COLO668 (cell line): ENCODE measurements at regions not wholly inside any gene's neighbourhood (a gene's known extent, or its start where the extent isn't known, plus 50 kb on each side); places are given as distances from the start of the nearest gene placed in this dataset.
"Not testable (repeated sequence)": the region's sequence is repeated elsewhere in the genome, so short reads cannot be mapped to it uniquely, and the experiment has no call there.

Source experiments
- DNase-seq: peaks from one replicate; lab custom pipeline; 2025; ENCODE audit not compliant: unreplicated experiment; lab: John Stamatoyannopoulos, UW

- DNase-seq: no peak
Observed at GRCh38 chr15:35980719-35981118, 434.8 kb upstream of the DPH6 start.

- no peak for DNase-seq
Observed at GRCh38 chr15:35986191-35986721, 440.3 kb upstream of the DPH6 start.

GRCh38 chr15:35987056-35987455 lies 441.1 kb upstream of the DPH6 start:
- DNase-seq: no peak

DNA sequence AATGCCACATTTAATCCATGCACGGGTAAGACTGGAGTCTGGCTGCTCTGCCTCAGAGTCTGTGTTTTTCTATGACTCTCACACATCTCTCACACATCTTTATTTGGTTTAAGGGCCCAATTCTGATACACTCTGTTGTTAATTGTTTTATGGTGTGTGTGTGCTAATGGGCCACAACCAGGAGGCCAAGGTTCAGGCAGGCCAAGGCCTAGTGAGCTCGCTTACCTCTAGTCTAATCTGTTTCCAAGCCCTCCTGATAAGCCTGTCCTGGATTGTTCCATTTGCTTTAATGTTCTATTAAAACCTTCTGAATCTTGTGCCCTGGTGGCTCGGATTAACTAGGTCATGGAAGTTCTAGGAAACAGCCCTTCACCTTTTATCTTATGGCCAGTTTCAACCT lies 445.4 kb upstream of the DPH6 start:
- DNase-seq: no peak

- no peak for DNase-seq
Observed at GRCh38 chr15:35992791-35993190, 446.8 kb upstream of the DPH6 start.

- DNase-seq: no peak
Observed at GRCh38 chr15:35993196-35993595, 447.2 kb upstream of the DPH6 start.

DNA sequence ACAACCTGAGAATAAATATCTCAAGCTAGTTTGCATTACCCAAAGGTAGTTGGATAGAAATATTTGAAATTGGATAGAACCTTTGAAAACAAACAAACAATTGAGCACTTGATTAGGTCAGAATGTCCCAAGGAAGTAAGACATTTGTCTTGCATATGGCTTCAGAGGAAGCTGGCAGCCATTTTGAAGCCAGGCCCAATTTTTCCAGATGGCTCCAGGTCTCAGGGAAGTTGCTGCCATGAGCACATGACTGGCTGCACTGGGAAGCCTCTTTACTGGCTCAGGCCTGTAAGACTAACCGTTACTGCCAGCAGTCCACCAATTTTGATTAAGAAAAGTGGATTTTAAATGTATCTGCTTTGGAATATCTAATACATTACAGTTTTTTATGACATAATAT lies 448.9 kb upstream of the DPH6 start:
- DNase-seq: no peak

GRCh38 chr15:35998663-35999602 lies 453.0 kb upstream of the DPH6 start:
- DNase-seq: no peak

GRCh38 chr15:36004891-36005490 lies 459.0 kb upstream of the DPH6 start:
- DNase-seq: no peak

DNA sequence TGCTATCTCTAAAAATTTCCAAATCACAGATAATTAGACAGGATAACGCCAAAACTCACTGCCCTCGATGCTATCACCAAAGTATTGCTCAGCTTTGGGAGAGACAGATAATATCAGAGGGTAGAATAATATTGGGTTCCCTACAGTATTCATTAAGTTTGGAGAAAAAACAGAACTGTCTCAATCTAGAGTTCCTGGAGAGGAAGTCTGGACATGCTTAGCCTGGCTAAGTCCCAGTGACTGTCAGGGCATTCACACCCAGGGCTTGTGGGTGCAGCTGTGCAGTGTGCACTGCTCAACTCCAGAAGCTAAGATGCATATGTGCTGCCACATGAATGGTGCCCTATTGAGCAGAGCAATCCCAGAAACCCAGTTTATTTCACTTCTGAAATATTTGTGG lies 459.6 kb upstream of the DPH6 start:
- DNase-seq: no peak

DNA sequence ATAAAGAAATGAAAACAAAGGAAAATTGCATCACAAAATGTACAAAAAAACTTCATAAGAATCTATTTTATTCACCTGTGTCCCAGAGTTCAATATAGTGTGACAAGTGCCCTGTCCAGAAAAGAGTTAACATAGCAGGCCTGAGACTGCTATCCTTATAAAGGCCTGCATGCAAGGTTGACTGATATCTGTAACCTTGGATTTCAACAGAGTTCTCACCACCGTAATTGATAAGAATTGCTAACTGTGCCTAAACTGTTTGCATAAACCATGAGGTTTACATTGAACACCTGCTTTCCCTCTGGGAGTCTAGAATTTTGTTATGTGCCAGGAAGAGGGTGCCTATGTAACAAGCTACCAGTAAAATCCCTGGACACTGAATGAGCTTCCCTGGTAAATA lies 461.7 kb upstream of the DPH6 start:
- no peak for DNase-seq

DNA sequence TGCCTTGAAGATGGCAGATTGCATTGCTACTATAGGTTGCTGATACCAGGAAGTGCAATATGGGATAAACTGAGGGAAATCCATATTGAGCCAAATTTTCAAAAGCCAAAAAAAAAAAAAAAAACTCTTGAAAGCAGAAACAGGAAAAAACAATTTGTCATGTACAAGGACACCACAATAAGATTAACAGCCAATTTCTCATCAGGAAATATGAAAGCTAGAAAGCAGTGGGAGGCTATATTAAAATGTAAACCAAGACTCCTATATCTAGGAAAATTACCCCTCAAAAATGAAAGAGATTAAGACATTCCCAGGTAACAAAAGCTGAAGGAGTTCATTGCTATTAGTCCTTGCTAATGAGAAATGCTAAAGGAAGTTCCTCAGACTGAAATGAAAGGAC lies 462.8 kb upstream of the DPH6 start:
- no peak for DNase-seq

DNA sequence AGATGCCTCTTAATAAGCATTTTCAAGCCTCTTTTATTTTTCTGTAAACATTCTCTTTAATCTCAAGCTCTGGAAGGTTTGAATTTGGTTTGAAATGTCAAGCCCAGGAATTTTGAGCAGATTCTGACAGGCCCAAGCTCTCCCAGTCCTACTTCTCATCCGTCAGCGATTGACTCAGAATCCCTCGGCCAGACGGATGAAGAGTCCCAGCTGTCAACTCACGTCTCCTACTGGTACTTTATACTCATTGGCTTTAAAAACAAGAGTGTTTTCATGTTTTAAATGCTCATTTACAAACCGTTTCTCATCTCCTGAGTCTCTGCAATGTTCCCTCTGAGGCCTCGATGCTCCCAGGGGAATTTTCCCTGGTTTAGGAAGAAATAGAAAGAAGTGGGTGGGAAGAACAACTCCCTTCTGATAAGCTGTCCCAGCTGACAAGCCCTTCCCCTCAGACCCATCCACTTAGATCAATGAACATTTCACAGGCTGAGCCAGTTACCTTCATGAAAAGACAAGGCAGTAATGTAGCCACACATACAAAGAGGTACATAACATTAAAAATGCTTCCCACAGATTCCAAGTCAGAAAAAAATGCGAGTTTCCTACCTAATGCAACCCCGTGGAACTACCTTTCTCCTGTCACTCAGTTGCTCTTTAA lies 478.2 kb upstream of the DPH6 start:
- DNase-seq: no peak

DNA sequence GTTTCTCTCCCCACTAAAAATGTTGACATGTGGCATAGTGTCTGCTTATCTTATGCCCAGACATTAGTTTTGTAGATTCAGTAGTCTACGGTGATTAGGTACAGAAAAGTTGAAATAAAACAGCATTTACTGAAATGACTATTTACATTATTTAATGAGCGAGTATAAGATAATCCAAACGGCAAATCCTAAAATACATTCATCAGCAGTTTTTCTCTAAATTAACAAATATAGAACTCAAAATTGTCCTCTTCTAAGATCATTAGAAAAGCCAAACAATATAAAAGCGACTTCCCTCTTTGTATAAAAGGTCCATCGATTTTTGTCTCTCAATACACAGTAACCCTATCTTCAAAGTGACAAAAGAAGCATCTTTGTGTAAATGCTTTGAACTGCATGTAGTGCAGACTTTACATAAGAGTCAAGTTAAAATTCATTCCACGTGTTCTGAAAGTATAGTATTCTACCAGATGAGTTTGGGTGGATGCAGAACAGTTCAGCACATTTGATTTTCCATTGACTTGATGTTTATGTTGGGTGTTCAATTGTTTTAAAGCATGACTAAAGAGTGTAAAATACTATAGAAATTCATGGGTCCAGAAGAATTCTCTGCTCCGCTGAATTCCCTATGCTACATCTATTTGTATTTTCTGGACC lies 480.8 kb upstream of the DPH6 start:
- DNase-seq: no peak

DNA sequence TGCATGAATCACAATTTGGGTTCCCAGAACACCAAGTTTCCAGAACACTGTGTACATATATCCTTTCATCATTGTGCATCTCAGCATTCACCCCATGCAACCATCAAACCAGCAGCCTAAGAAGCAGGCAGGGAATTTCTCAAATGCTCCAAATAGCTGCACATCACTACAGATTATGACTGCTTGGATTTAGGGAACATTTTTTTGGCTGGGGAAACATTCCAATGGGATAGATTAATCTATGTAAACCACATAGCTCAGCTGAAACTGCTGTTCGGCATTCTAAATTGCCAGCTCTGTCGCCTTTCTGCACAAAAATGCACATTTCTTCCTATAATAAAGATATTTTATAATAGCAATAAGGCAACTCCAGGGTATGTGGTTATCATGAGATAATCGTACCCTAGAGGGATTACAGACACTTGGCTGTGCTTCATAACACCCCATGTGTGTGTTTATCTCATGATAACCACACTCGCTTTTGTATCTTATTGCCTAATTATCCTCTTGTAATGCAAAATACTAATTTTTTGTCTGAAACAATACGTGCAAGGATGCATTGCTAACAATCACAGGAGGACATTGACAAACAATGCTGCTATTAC lies 483.7 kb upstream of the DPH6 start:
- no peak for DNase-seq

GRCh38 chr15:36039996-36040572 lies 494.1 kb upstream of the DPH6 start:
- DNase-seq: no peak

DNA sequence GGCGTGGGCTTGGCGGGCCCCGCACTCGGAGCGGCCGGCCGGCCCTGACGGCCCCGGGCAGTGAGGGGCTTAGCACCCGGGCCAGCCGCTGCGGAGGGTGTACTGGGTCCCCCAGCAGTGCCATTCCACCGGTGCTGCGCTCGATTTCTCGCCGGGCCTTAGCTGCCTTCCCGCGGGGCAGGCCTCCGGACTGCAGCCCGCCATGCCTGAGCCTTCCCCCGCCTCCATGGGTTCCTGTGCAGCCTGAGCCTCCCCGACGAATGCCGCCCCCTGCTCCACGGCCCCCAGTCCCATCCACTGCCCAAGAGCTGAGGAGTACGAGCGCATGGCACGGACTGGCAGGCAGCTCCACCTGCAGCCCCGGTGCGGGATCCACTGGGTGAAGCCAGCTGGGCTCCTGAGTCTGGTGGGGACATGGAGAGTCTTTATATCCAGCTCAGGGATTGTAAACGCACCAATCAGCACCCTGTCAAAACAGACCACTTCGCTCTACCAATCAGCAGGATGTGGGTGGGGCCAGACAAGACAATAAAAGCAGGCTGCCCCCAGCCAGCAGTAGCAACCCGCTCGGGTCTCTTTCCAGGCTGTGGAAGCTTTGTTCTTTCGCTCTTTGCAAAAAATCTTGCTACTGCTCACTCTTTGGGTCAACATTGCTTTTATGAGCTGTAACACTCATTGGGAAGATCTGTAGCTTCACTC lies 501.2 kb upstream of the DPH6 start:
- DNase-seq: not testable (repeated sequence)

DNA sequence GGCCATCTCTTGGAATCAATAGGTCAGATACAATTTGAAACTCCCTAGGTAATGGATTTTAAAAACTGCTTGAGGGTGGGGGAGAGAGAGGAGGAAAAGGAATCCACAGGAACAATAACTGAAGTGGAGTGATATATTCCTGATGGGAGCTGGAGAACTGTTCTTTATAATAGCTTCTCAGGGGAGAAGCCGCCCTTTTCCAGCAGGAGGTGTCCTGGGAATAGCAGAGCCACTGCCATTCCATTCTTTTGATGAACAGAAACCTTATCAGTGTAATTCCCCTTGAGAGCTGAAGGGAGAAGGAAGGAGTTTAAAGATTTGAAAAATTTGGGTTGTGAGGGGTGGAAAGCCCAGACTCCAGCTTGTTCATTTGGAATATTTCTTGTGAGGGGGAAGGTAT lies 504.9 kb upstream of the DPH6 start:
- no peak for DNase-seq

GRCh38 chr15:36052641-36053040 lies 506.7 kb upstream of the DPH6 start:
- not testable (repeated sequence) for DNase-seq

- no peak for DNase-seq
Observed at GRCh38 chr15:36053746-36054145, 507.8 kb upstream of the DPH6 start.
